Suprapubic skin (tissue), 3 donors: ENCODE measurements at regions not wholly inside any gene's neighbourhood (a gene's known extent, or its start where the extent isn't known, plus 50 kb on each side); places are given as distances from the start of the nearest gene placed in this dataset.

Source experiments
- EP300 ChIP-seq: sonication (generic); formaldehyde crosslinking; IDR thresholded peaks from one replicate; pipeline ENCODE4 v1.6.1; 2017; ENCODE audit warnings: antibody characterized with exemption
- POLR2A ChIP-seq, 2 donors: fragments of 450-650 bp; IDR thresholded peaks; one replicate each; pipeline ENCODE4 v1.6.1; 2017; ENCODE audit warnings: antibody characterized with exemption in 2 of 2, mild to moderate bottlenecking in 2 of 2, moderate library complexity in 2 of 2
- TF ChIP-seq, protein P1 (sequence below), 2 donors: fragments of 200-600 bp in 1 of 2; fragments of 450-650 bp in 1 of 2; sonication (generic) in 1 of 2; IDR thresholded peaks; one replicate each; pipeline ENCODE4 v1.5.1; 2016 to 2019; ENCODE audit warnings: antibody characterized with exemption in 2 of 2, mild to moderate bottlenecking in 1 of 2, moderate library complexity in 1 of 2

DNA sequence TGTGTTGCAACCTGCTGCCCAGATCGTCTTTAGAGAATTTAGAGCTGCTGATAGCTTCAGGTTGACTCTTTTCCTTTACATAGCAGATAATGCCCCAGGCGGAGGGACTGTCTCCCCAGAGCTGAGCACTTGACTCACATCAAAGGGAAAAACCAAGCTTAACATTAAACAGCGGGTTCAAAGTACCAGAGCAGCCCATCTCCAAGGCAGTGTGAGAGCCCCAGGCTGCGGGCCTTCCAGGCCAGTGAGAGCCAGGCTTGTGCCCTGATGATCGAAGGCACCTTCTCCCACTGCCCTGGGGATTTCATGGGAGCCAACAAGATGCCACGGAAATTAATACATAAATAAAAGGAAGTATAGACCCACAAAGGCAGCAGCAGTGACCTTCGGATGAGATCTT is 275.6 kb downstream of the XXYLT1 start:
- TF ChIP-seq, protein P1, sequence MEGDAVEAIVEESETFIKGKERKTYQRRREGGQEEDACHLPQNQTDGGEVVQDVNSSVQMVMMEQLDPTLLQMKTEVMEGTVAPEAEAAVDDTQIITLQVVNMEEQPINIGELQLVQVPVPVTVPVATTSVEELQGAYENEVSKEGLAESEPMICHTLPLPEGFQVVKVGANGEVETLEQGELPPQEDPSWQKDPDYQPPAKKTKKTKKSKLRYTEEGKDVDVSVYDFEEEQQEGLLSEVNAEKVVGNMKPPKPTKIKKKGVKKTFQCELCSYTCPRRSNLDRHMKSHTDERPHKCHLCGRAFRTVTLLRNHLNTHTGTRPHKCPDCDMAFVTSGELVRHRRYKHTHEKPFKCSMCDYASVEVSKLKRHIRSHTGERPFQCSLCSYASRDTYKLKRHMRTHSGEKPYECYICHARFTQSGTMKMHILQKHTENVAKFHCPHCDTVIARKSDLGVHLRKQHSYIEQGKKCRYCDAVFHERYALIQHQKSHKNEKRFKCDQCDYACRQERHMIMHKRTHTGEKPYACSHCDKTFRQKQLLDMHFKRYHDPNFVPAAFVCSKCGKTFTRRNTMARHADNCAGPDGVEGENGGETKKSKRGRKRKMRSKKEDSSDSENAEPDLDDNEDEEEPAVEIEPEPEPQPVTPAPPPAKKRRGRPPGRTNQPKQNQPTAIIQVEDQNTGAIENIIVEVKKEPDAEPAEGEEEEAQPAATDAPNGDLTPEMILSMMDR (IDR thresholded peaks at IDR 0.05): no peak
- no peak for TF ChIP-seq POLR2A (IDR thresholded peaks at IDR 0.05)
- TF ChIP-seq EP300: no peak
